ENCODE measurements at regions not wholly inside any gene's neighbourhood (a gene's known extent, or its start where the extent isn't known, plus 50 kb on each side); places are given as distances from the start of the nearest gene placed in this dataset.

- TF ChIP-seq CTCF (IDR thresholded peaks at IDR 0.05; ENCODE audit: low read depth, low read length): no peak
- H3K4me3 ChIP-seq (ENCODE audit: low read depth, low read length): no peak overlapping the region
Measured at GRCh38 chr2:217606296-217606695, 396.5 kb downstream of the TNS1 start.

GRCh38 chr2:217604527-217605194 is 398.1 kb downstream of the TNS1 start:
- H3K4me3 ChIP-seq (ENCODE audit: low read depth, low read length): no peak overlapping the region
- no peak for TF ChIP-seq CTCF (IDR thresholded peaks at IDR 0.05; ENCODE audit: low read depth, low read length)

GRCh38 chr2:217601601-217602000 is 401.2 kb downstream of the TNS1 start:
- no peak overlapping the region for H3K4me3 ChIP-seq (ENCODE audit: low read depth, low read length)
- no peak for TF ChIP-seq CTCF (IDR thresholded peaks at IDR 0.05; ENCODE audit: low read depth, low read length)

GRCh38 chr2:217599906-217600305 is 402.9 kb downstream of the TNS1 start:
- no peak for TF ChIP-seq CTCF (IDR thresholded peaks at IDR 0.05; ENCODE audit: low read depth, low read length)

GRCh38 chr2:217597681-217598080 is 405.1 kb downstream of the TNS1 start:
- H3K4me3 ChIP-seq (ENCODE audit: low read depth, low read length): no peak overlapping the region
- no peak for TF ChIP-seq CTCF (IDR thresholded peaks at IDR 0.05; ENCODE audit: low read depth, low read length)

More at GRCh38 chr2:217599906-217600305, 402.9 kb downstream of the TNS1 start:
- H3K4me3 ChIP-seq (ENCODE audit: low read depth, low read length): no peak overlapping the region

- H3K4me3 ChIP-seq (ENCODE audit: low read depth, low read length): no peak overlapping the region
- TF ChIP-seq CTCF (IDR thresholded peaks at IDR 0.05; ENCODE audit: low read depth, low read length): no peak
Measured at GRCh38 chr2:217597145-217597544, 405.6 kb downstream of the TNS1 start.

GRCh38 chr2:217593732-217594131 is 409.1 kb downstream of the TNS1 start:
- TF ChIP-seq CTCF (IDR thresholded peaks at IDR 0.05; ENCODE audit: low read depth, low read length): no peak
- no peak overlapping the region for H3K4me3 ChIP-seq (ENCODE audit: low read depth, low read length)

Data from WI38 (cell line).